Progenitor cell of endocrine pancreas (in vitro differentiated cells): ENCODE measurements at regions not wholly inside any gene's neighbourhood (a gene's known extent, or its start where the extent isn't known, plus 50 kb on each side); places are given as distances from the start of the nearest gene placed in this dataset.
"Not testable (repeated sequence)": the region's sequence is repeated elsewhere in the genome, so short reads cannot be mapped to it uniquely, and the experiment has no call there.

Experiments
- DNase-seq: peaks from one replicate; pipeline ENCODE4 v3.0.0; 2021; ENCODE audit warnings: low spot score; ENCODE audit not compliant: unreplicated experiment
- H3K27ac Mint-ChIP-seq: 2 replicates; pipeline ENCODE4 v1.8.0; 2021; ENCODE audit warnings: mild to moderate bottlenecking, moderate library complexity, mixed read lengths
- H3K27me3 Mint-ChIP-seq: 2 replicates; pipeline ENCODE4 v1.8.0; 2021; ENCODE audit warnings: mixed read lengths
- H3K36me3 Mint-ChIP-seq: 2 replicates; pipeline ENCODE4 v1.8.0; 2022; ENCODE audit warnings: mixed read lengths; ENCODE audit not compliant: insufficient read depth
- H3K4me1 Mint-ChIP-seq: 2 replicates; pipeline ENCODE4 v1.8.0; 2021; ENCODE audit warnings: low read depth, mixed read lengths
- H3K4me3 Mint-ChIP-seq: 2 replicates; pipeline ENCODE4 v1.8.0; 2021; ENCODE audit warnings: low read depth, mild to moderate bottlenecking, moderate library complexity, mixed read lengths
- H3K9me3 Mint-ChIP-seq: 2 replicates; pipeline ENCODE4 v1.8.0; 2021; ENCODE audit warnings: low read depth, mixed read lengths
- TF ChIP-seq, protein P1 (sequence below): fragments of 200-600 bp; sonication (generic); IDR thresholded peaks from one replicate; pipeline ENCODE4 v1.5.0; 2021; ENCODE audit warnings: antibody characterized with exemption, mild to moderate bottlenecking; ENCODE audit not compliant: unreplicated experiment

- Mint-ChIP-seq H3K27me3 (no peaks in the 10 kb centered on the region), H3K4me3 (no peak overlapping the region), H3K36me3 (no peaks in the 10 kb centered on the region), H3K27ac (no peak overlapping the region), H3K9me3 (peaks cover 4% of the 10 kb centered on the region), H3K4me1 (no peaks in the 10 kb centered on the region)
- DNase-seq, result no peak
- TF ChIP-seq, protein P1, sequence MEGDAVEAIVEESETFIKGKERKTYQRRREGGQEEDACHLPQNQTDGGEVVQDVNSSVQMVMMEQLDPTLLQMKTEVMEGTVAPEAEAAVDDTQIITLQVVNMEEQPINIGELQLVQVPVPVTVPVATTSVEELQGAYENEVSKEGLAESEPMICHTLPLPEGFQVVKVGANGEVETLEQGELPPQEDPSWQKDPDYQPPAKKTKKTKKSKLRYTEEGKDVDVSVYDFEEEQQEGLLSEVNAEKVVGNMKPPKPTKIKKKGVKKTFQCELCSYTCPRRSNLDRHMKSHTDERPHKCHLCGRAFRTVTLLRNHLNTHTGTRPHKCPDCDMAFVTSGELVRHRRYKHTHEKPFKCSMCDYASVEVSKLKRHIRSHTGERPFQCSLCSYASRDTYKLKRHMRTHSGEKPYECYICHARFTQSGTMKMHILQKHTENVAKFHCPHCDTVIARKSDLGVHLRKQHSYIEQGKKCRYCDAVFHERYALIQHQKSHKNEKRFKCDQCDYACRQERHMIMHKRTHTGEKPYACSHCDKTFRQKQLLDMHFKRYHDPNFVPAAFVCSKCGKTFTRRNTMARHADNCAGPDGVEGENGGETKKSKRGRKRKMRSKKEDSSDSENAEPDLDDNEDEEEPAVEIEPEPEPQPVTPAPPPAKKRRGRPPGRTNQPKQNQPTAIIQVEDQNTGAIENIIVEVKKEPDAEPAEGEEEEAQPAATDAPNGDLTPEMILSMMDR, result no peak
Observed at GRCh38 chr3:166877971-166878370, 502.1 kb downstream of the ZBBX start.

DNA sequence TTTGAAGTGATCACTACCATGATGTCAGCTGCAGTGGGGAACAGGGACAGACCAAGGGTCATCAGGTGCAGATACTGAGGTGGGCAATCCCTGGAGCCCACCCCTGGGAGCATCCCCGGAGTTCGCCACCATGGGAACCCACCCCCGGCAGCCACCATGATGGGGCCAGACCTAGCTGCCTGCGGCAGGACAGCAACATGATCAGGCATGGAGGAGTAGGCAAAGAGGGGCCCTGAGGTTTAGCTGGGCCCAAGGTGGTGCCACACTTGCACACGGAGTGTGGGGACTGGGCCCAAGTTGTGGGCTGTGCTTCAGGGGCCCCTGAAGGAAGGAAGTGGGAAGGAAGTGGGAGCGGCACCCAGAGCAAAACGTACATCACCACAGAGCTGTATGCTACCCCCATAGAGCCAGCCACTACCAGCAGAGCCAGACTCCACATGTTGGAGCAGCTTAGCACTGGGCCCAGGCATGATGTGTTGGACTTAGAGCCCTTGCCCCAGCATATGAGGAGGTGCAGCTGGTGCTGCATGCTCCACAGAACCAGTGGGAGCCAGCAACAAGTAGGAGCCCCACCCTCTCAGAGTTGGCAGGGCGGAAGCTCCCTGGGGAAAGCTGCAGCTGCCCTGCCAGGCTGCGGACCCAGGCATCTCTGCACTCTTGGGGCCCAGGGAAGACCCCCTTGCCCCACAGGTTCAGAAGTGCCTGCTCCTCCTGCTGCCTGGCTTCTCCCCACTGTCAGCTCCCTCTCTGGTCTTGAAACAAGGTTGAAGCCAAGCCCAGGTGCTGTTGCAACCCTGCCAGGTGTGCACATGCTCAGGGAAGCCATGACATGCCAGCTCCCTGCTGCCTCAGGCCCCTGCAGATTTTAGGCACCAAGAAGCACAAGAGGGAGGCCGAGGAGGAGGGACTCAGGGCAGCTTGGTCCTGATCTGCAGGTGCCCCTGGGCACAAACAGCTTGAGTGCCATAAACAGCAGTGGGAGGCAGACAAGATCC lies 515.3 kb downstream of the ZBBX start:
- Mint-ChIP-seq H3K36me3 (peaks cover 2% of the 10 kb centered on the region), H3K27me3 (no peaks in the 10 kb centered on the region), H3K4me3 (no peak overlapping the region), H3K27ac (no peak overlapping the region), H3K9me3 (peaks cover 5% of the 10 kb centered on the region), H3K4me1 (no peaks in the 10 kb centered on the region)
- TF ChIP-seq, protein P1, result no peak
- no peak for DNase-seq

DNA sequence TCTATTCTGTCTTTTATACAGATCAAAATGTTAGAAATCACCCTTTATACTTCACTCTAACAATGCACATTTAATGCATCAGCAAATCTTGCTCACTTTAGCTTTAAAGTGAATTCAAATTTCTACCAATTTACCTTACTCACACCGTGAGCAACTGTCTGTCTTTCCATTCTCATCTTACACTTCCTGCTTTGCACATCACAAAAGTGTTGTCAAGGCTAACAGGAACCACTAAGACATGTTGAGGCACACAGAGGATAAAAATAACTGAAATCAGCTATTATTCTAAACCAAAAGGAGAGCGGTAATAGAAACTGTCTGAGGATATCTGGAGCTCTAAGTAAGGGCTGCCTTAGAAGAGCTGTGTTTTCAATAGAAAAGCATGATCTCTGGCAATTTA lies 519.9 kb downstream of the ZBBX start:
- no peak overlapping the region for H3K4me3 Mint-ChIP-seq
- TF ChIP-seq, protein P1, result no peak

GRCh38 chr3:166844329-166844728 lies 535.8 kb downstream of the ZBBX start:
- Mint-ChIP-seq H3K36me3 (no peaks in the 10 kb centered on the region), H3K27ac (no peak overlapping the region), H3K4me1 (no peaks in the 10 kb centered on the region), H3K4me3 (no peak overlapping the region), H3K27me3 (no peaks in the 10 kb centered on the region), H3K9me3 (peaks cover 8% of the 10 kb centered on the region)
- no peak for DNase-seq
- TF ChIP-seq, protein P1, result no peak

More for the DNA sequence above, 519.9 kb downstream of the ZBBX start:
- H3K36me3 Mint-ChIP-seq, result no peaks in the 10 kb centered on the region
- no peak for DNase-seq
- no peak overlapping the region for H3K27ac Mint-ChIP-seq
- H3K9me3 Mint-ChIP-seq, result no peaks in the 10 kb centered on the region
- no peaks in the 10 kb centered on the region for H3K27me3 Mint-ChIP-seq
- H3K4me1 Mint-ChIP-seq, result no peaks in the 10 kb centered on the region

DNA sequence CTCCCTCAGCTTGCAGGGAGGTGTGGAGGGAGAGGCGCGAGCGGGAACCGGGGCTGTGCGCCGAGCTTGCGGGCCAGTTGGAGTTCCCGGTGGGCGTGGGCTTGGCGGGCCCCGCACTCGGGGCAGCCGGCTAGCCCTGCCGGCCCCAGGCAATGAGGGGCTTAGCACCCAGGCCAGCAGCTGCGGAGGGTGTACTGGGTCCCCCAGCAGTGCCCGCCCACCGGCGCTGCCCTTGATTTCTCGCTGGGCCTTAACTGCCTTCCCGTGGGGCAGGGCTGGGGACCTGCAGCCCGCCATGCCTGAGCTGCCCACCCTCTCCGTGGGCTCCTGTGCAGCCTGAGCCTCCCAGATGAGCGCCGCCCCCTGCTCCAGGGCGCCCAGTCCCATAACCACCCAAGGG lies 537.3 kb downstream of the ZBBX start:
- not testable (repeated sequence) for H3K27me3 Mint-ChIP-seq, H3K4me1 Mint-ChIP-seq, H3K36me3 Mint-ChIP-seq, H3K27ac Mint-ChIP-seq, DNase-seq, H3K4me3 Mint-ChIP-seq, H3K9me3 Mint-ChIP-seq

DNA sequence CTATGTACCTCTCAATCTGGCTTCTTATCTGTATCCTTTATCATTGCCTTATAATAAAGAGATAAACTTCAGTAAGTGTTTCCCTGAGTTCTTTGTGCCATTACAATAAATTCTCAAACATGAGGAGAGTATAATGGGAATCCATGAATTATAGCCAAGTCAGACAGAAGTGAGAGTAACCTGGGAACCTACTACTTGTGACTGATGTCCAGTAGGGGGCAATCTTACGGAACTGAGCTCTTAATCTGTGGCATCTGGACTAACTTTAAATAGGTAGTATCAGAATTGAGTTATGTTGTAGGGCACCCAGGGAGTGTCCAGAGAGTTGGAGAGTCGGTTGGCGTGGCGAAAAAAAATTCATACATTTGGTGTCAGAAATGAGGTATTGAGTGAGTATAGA lies 542.6 kb downstream of the ZBBX start:
- no peaks in the 10 kb centered on the region for H3K27me3 Mint-ChIP-seq
- H3K4me3 Mint-ChIP-seq, result no peak overlapping the region
- no peak overlapping the region for H3K27ac Mint-ChIP-seq
- no peaks in the 10 kb centered on the region for H3K9me3 Mint-ChIP-seq
- TF ChIP-seq, protein P1, result peak; percentile 59
- no peak for DNase-seq
- H3K4me1 Mint-ChIP-seq, result no peaks in the 10 kb centered on the region
- no peaks in the 10 kb centered on the region for H3K36me3 Mint-ChIP-seq
